ENCODE measurements at regions not wholly inside any gene's neighbourhood (a gene's known extent, or its start where the extent isn't known, plus 50 kb on each side); places are given as distances from the start of the nearest gene placed in this dataset.

DNA sequence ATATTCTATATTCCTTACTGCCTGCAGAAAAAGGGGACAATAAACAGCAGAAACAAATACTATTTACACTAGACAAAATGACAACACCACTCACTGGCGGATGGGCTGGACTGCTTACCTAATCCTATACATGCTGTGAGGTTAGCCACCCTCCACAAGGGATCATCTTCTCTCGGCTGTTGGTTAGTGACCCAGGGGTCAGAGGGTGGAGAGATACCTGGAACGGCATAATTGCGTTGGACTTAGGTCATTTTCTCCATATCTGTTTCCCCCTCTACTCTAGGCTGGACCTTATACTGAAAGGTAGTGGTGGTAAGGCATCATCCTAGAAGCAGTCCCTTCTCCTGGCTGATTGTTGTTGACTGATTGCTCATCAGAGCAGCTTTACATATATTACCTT, 286.8 kb upstream of the UGT8 start:
- no peaks in the 10 kb centered on the region for H3K9me3 ChIP-seq
- 91 to 100% methylated on average over 2 to 4 of the region's 4 CpGs for WGBS, 2 donors

DNA sequence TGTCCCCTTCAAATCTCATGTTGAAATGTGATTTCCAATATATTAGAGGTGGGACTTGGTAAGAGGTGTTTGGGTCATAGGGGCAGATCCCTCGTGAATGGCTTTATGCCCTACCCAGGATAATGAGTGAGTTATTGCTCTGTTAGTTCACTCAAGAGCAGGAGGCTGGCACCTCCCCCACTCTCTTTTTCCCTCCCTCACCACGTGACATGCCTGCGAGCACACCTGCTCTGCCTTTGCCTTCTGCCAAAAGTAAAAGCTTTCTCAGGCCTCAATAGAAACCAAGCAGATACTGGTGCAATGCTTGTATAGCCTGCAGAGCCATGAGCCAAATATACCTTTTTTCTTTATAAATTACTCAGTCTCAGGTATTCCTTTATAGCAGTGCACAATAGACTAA, 286.3 kb upstream of the UGT8 start:
- DNase-seq: no peak
- H3K36me3 ChIP-seq: no peaks in the 10 kb centered on the region
- intact Hi-C loops (cut with DNase I): no loop called here
- no peak overlapping the region for H3K27ac ChIP-seq
- no peaks in the 10 kb centered on the region for H3K4me1 ChIP-seq
- H3K27me3 ChIP-seq: no peaks in the 10 kb centered on the region
- 59 to 81% methylated on average over 3 of the region's 3 CpGs for WGBS, 2 donors
- H3K4me3 ChIP-seq: no peak overlapping the region
- H3K9me3 ChIP-seq: no peaks in the 10 kb centered on the region
- TF ChIP-seq, protein P1, sequence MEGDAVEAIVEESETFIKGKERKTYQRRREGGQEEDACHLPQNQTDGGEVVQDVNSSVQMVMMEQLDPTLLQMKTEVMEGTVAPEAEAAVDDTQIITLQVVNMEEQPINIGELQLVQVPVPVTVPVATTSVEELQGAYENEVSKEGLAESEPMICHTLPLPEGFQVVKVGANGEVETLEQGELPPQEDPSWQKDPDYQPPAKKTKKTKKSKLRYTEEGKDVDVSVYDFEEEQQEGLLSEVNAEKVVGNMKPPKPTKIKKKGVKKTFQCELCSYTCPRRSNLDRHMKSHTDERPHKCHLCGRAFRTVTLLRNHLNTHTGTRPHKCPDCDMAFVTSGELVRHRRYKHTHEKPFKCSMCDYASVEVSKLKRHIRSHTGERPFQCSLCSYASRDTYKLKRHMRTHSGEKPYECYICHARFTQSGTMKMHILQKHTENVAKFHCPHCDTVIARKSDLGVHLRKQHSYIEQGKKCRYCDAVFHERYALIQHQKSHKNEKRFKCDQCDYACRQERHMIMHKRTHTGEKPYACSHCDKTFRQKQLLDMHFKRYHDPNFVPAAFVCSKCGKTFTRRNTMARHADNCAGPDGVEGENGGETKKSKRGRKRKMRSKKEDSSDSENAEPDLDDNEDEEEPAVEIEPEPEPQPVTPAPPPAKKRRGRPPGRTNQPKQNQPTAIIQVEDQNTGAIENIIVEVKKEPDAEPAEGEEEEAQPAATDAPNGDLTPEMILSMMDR (IDR thresholded peaks at IDR 0.05): no peak
- TF ChIP-seq POLR2A (IDR thresholded peaks at IDR 0.05): no peak

More for the DNA sequence above, 286.8 kb upstream of the UGT8 start:
- intact Hi-C loops (cut with DNase I): no loop called here
- Histone ChIP-seq H3K27ac (no peak overlapping the region), H3K27me3 (no peaks in the 10 kb centered on the region), H3K4me1 (peaks cover 0 to 1% (median 0%) of the 10 kb centered on the region in 3 donors), H3K4me3 (no peak overlapping the region), H3K36me3 (no peaks in the 10 kb centered on the region)
- no peak for DNase-seq
- TF ChIP-seq POLR2A (IDR thresholded peaks at IDR 0.05): no peak
- TF ChIP-seq, protein P1 (IDR thresholded peaks at IDR 0.05): no peak

DNA sequence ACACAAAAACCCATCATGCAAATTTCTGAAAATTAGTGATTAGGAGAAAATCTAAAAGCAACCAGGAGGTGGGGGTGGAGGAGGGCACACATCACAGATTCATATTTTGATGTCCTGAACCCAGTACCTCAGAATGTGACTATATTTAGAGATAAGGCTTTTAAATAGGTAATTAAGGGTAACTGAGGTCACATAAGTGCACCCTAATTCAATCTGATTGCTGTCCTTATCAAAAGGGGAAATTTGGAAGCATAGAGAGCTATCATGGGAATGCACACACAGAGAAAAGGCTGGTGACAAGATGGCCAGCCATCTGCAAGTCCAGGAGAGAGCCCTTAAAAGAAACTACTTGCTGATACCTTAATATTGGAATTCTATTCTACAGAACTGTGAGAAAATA, 281.8 kb upstream of the UGT8 start:
- TF ChIP-seq POLR2A (IDR thresholded peaks at IDR 0.05): no peak
- TF ChIP-seq, protein P1 (IDR thresholded peaks at IDR 0.05): no peak
- Histone ChIP-seq H3K4me3 (no peak overlapping the region), H3K27me3 (no peaks in the 10 kb centered on the region), H3K27ac (no peak overlapping the region), H3K4me1 (peaks cover 0 to 11% (median 0%) of the 10 kb centered on the region in 3 donors), H3K36me3 (no peaks in the 10 kb centered on the region), H3K9me3 (no peaks in the 10 kb centered on the region)
- no peak for DNase-seq
- intact Hi-C loops (cut with DNase I): no loop called here

DNA sequence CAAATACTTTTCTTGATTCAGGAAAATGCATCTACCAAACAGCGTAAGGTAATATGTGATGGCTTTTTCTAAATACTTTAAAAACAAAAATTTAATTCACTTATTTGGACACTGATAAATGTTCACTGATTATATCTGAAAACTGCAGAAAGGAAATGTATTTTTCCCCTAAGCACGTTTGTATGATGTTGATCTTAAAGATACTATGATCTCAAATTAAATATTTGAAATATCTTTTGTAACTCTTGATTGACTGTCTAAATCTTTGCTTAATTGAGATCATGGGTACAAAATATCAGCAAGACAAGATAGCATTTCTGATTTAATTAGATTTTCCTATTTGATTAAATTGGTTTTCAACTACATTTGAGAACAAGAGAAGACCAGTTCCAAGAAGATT, 281.0 kb upstream of the UGT8 start:
- intact Hi-C loops (cut with DNase I): no loop called here
- no peak overlapping the region for H3K4me3 ChIP-seq
- H3K27me3 ChIP-seq: no peaks in the 10 kb centered on the region
- no peak for DNase-seq
- WGBS, 2 donors: 75 to 78% methylated on average over 2 of the region's 2 CpGs
- H3K4me1 ChIP-seq: peaks cover 0 to 11% (median 0%) of the 10 kb centered on the region in 3 donors
- no peaks in the 10 kb centered on the region for H3K9me3 ChIP-seq
- TF ChIP-seq, protein P1 (IDR thresholded peaks at IDR 0.05): no peak
- TF ChIP-seq POLR2A (IDR thresholded peaks at IDR 0.05): no peak
- no peaks in the 10 kb centered on the region for H3K36me3 ChIP-seq
- H3K27ac ChIP-seq: peak overlapping the region in 1 of 4 donors; percentile 10

DNA sequence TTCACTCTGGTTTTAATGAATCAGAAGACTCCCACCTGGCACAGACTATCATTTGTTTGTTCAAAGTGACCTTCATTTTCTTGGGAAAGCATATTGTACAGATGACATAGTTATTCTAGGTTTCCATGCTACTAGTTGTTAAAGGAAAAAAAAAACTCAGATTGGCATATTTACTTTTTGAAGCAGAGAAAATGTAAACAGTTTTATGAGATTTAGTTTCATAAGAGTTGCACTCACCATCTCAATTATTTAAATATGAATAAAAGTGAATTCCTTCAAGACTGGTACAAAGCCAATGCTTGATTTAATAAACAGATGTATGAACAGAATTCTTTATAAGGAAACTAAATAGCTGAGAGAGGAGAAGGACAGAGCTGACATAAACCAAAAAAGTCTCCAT, 280.3 kb upstream of the UGT8 start:
- intact Hi-C loops (cut with DNase I): no loop called here

More for the DNA sequence above, 280.3 kb upstream of the UGT8 start:
- no peaks in the 10 kb centered on the region for H3K27me3 ChIP-seq
- H3K4me3 ChIP-seq: no peak overlapping the region
- no peaks in the 10 kb centered on the region for H3K36me3 ChIP-seq
- no peaks in the 10 kb centered on the region for H3K9me3 ChIP-seq
- no peak for DNase-seq
- H3K4me1 ChIP-seq: peaks cover 0 to 11% (median 0%) of the 10 kb centered on the region in 3 donors
- TF ChIP-seq POLR2A (IDR thresholded peaks at IDR 0.05): no peak
- TF ChIP-seq, protein P1 (IDR thresholded peaks at IDR 0.05): no peak
- peak overlapping the region in 1 of 4 donors; percentile 22 for H3K27ac ChIP-seq

All from esophagus squamous epithelium (tissue), 5 donors.